ENCODE measurements at regions not wholly inside any gene's neighbourhood (a gene's known extent, or its start where the extent isn't known, plus 50 kb on each side); places are given as distances from the start of the nearest gene placed in this dataset.
"Not testable (repeated sequence)": the region's sequence is repeated elsewhere in the genome, so short reads cannot be mapped to it uniquely, and the experiment has no call there.

GRCh38 chr2:182550234-182550633, 123.4 kb upstream of the PDE1A start:
- DNase-seq: no peak

GRCh38 chr2:182552232-182552631, 125.4 kb upstream of the PDE1A start:
- DNase-seq: not testable (repeated sequence)

- DNase-seq: not testable (repeated sequence)
These were observed 125.9 kb upstream of the PDE1A start for GRCh38 chr2:182552785-182553184.

GRCh38 chr2:182553483-182553882, 126.6 kb upstream of the PDE1A start:
- DNase-seq: no peak

GRCh38 chr2:182554950-182555349, 128.1 kb upstream of the PDE1A start:
- DNase-seq: no peak

GRCh38 chr2:182558564-182558963, 131.7 kb upstream of the PDE1A start:
- no peak for DNase-seq

GRCh38 chr2:182559623-182560022, 132.8 kb upstream of the PDE1A start:
- DNase-seq: no peak

GRCh38 chr2:182565911-182566567, 139.2 kb upstream of the PDE1A start:
- DNase-seq: no peak

GRCh38 chr2:182573553-182573952, 142.5 kb upstream of the DNAJC10 start:
- no peak for DNase-seq

- DNase-seq: no peak
These were observed 138.2 kb upstream of the DNAJC10 start for GRCh38 chr2:182577816-182578215.

- DNase-seq: no peak
These were observed 134.7 kb upstream of the DNAJC10 start for GRCh38 chr2:182581196-182581935.

- DNase-seq: no peak
These were observed 131.6 kb upstream of the DNAJC10 start for GRCh38 chr2:182584462-182584861.

GRCh38 chr2:182585001-182585400, 131.1 kb upstream of the DNAJC10 start:
- DNase-seq: no peak

GRCh38 chr2:182585430-182585829, 130.6 kb upstream of the DNAJC10 start:
- no peak for DNase-seq

- DNase-seq: peak; percentile 13
These were observed 129.6 kb upstream of the DNAJC10 start for GRCh38 chr2:182586426-182586825.

- no peak for DNase-seq
These were observed 128.2 kb upstream of the DNAJC10 start for GRCh38 chr2:182587831-182588230.

- no peak for DNase-seq
These were observed 126.9 kb upstream of the DNAJC10 start for GRCh38 chr2:182589121-182589520.

- no peak for DNase-seq
These were observed 124.3 kb upstream of the DNAJC10 start for GRCh38 chr2:182591774-182592173.

- DNase-seq: no peak
These were observed 123.2 kb upstream of the DNAJC10 start for GRCh38 chr2:182592691-182593393.

- no peak for DNase-seq
These were observed 122.6 kb upstream of the DNAJC10 start for GRCh38 chr2:182593394-182593975.

- DNase-seq: no peak
These were observed 121.8 kb upstream of the DNAJC10 start for GRCh38 chr2:182594286-182594685.

GRCh38 chr2:182595650-182596049, 120.4 kb upstream of the DNAJC10 start:
- no peak for DNase-seq

- no peak for DNase-seq
These were observed 118.3 kb upstream of the DNAJC10 start for GRCh38 chr2:182597570-182598295.

Data from NCI-H1694 treated with DMSO at 0.1 percent for 48 hours (cell line).